WTC11 (cell line): ENCODE measurements at regions not wholly inside any gene's neighbourhood (a gene's known extent, or its start where the extent isn't known, plus 50 kb on each side); places are given as distances from the start of the nearest gene placed in this dataset.

Source experiments
- ATAC-seq: fragments of 200-7000 bp; cut with Tn5 transposase; 2 replicates; pipeline ENCODE4 v1.10.0; 2021; ENCODE audit warnings: mild to moderate bottlenecking, moderate library complexity
- CTCF ChIA-PET: fragments of 300-600 bp; sonication (Branson Sonifier 250); formaldehyde crosslinking; loops from one replicate; lab custom pipeline; 2021; ENCODE audit warnings: antibody characterized with exemption; lab: Charles Lee
- POLR2A ChIA-PET: fragments of 350-600 bp; sonication (Branson Sonifier 250); formaldehyde crosslinking; loops from one replicate; lab custom pipeline; 2021; ENCODE audit warnings: antibody characterized with exemption; lab: Charles Lee
- DNase-seq: peaks from one replicate; pipeline ENCODE4 v3.0.0; 2021; ENCODE audit warnings: low spot score
- H3K27ac Mint-ChIP-seq: 2 replicates; pipeline ENCODE4 v1.8.0; 2021; ENCODE audit warnings: mixed read lengths
- H3K27me3 Mint-ChIP-seq: 2 replicates; pipeline ENCODE4 v1.8.0; 2021; ENCODE audit warnings: low read depth, mild to moderate bottlenecking, moderate library complexity, mixed read lengths
- H3K36me3 Mint-ChIP-seq: 2 replicates; pipeline ENCODE4 v1.8.0; 2021; ENCODE audit warnings: mixed read lengths
- H3K4me1 Mint-ChIP-seq: 2 replicates; pipeline ENCODE4 v1.8.0; 2022; ENCODE audit warnings: mixed read lengths
- H3K4me3 Mint-ChIP-seq: 2 replicates; pipeline ENCODE4 v1.8.0; 2021; ENCODE audit warnings: mild to moderate bottlenecking, moderate library complexity, mixed read lengths
- H3K9me3 Mint-ChIP-seq: 2 replicates; pipeline ENCODE4 v1.8.0; 2021; ENCODE audit warnings: mixed read lengths
- ATF6 ChIP-seq: sonication (generic); formaldehyde crosslinking; IDR thresholded peaks from 2 replicates; pipeline ENCODE4 v1.8.1; 2023; ENCODE audit warnings: mild to moderate bottlenecking, missing genetic modification reagents
- CREM ChIP-seq: sonication (generic); formaldehyde crosslinking; IDR thresholded peaks from 2 replicates; pipeline ENCODE4 v1.8.1; 2022; ENCODE audit warnings: mild to moderate bottlenecking, missing genetic modification reagents, moderate library complexity
- CTCF ChIP-seq: fragments of 200-600 bp; IDR thresholded peaks from 2 replicates; pipeline ENCODE4 v1.8.0; 2022; ENCODE audit warnings: antibody characterized with exemption
- FOXP4 ChIP-seq: sonication (generic); formaldehyde crosslinking; IDR thresholded peaks from 2 replicates; pipeline ENCODE4 v1.8.0; 2022; ENCODE audit warnings: mild to moderate bottlenecking, missing genetic modification reagents
- HMGXB4 ChIP-seq: sonication (generic); formaldehyde crosslinking; IDR thresholded peaks from 2 replicates; pipeline ENCODE4 v1.8.1; 2023; ENCODE audit warnings: mild to moderate bottlenecking, moderate library complexity, missing genetic modification reagents
- NR3C1 ChIP-seq: sonication (generic); formaldehyde crosslinking; conservative IDR thresholded peaks from 2 replicates; pipeline ENCODE4 v1.8.1; 2023; ENCODE audit warnings: low read depth, mild to moderate bottlenecking, missing genetic modification reagents
- SMAD3 ChIP-seq: sonication (generic); formaldehyde crosslinking; IDR thresholded peaks from 2 replicates; pipeline ENCODE4 v1.8.0; 2022; ENCODE audit warnings: missing genetic modification reagents, mild to moderate bottlenecking, borderline replicate concordance
- SMAD4 ChIP-seq: sonication (generic); formaldehyde crosslinking; IDR thresholded peaks from 2 replicates; pipeline ENCODE4 v1.8.0; 2022; ENCODE audit warnings: mild to moderate bottlenecking, missing genetic modification reagents
- USF2 ChIP-seq: sonication (generic); formaldehyde crosslinking; IDR thresholded peaks from 2 replicates; pipeline ENCODE4 v1.8.1; 2023; ENCODE audit warnings: mild to moderate bottlenecking, missing genetic modification reagents, moderate library complexity
- ZNF512 ChIP-seq: sonication (generic); formaldehyde crosslinking; IDR thresholded peaks from 2 replicates; pipeline ENCODE4 v1.8.1; 2022; ENCODE audit warnings: missing genetic modification reagents, borderline replicate concordance
- ZSCAN18 ChIP-seq: fragments of 250-450 bp; sonication (Bioruptor Pico); IDR thresholded peaks from 2 replicates; pipeline ENCODE4 v2.1.2; 2022; ENCODE audit warnings: mild to moderate bottlenecking, moderate library complexity

- H3K4me3 Mint-ChIP-seq = no peak overlapping the region
- H3K9me3 Mint-ChIP-seq = no peaks in the 10 kb centered on the region
- ChIA-PET CTCF (no interaction called here), POLR2A (no interaction called here)
- ATAC-seq (peak; percentile 83), DNase-seq (no peak)
- no peaks in the 10 kb centered on the region for H3K36me3 Mint-ChIP-seq
- TF ChIP-seq SMAD4 = no peak
- TF ChIP-seq HMGXB4 (CRISPR knock-in tag) = no peak
- no peak for TF ChIP-seq NR3C1 (CRISPR knock-in tag)
- TF ChIP-seq CREM (CRISPR knock-in tag) = no peak
- H3K27me3 Mint-ChIP-seq = no peaks in the 10 kb centered on the region
- H3K27ac Mint-ChIP-seq = no peak overlapping the region
- no peaks in the 10 kb centered on the region for H3K4me1 Mint-ChIP-seq
Observed at GRCh38 chr1:189628857-189629256, 848.8 kb downstream of the BRINP3 start.

GRCh38 chr1:189633658-189634057 lies 844.0 kb downstream of the BRINP3 start:
- DNase-seq (no peak), ATAC-seq (no peak)
- no peak for TF ChIP-seq CREM (CRISPR knock-in tag)
- no peak for TF ChIP-seq SMAD3 (CRISPR knock-in tag)
- TF ChIP-seq FOXP4 (CRISPR knock-in tag) = no peak
- no peak for TF ChIP-seq NR3C1 (CRISPR knock-in tag)
- TF ChIP-seq USF2 = no peak
- no peak for TF ChIP-seq CTCF
- TF ChIP-seq ZSCAN18 (CRISPR knock-in tag) = no peak
- no peak for TF ChIP-seq ZNF512 (CRISPR knock-in tag)
- no peak for TF ChIP-seq ATF6 (CRISPR knock-in tag)
- no peak for TF ChIP-seq SMAD4
- Mint-ChIP-seq H3K9me3 (no peaks in the 10 kb centered on the region), H3K4me1 (no peaks in the 10 kb centered on the region), H3K27me3 (no peaks in the 10 kb centered on the region), H3K4me3 (no peak overlapping the region), H3K36me3 (no peaks in the 10 kb centered on the region), H3K27ac (no peak overlapping the region)
- ChIA-PET CTCF (no interaction called here), POLR2A (no interaction called here)
